ENCODE measurements at regions not wholly inside any gene's neighbourhood (a gene's known extent, or its start where the extent isn't known, plus 50 kb on each side); places are given as distances from the start of the nearest gene placed in this dataset.

GRCh38 chr13:105960326-105960725, 575.1 kb downstream of the EFNB2 start:
- 80 to 84% methylated on average over 7 of the region's 7 CpGs for WGBS, 2 donors
- intact Hi-C loops (cut with DNase I) = no loop called here
- H3K27ac ChIP-seq (ENCODE audit: low read depth in 1 of 2, low read length in 2 of 2) = no peak overlapping the region
- no peaks in the 10 kb centered on the region for H3K9me3 ChIP-seq (ENCODE audit: control insufficient read depth, low read length)
- no peak for DNase-seq
- no peaks in the 10 kb centered on the region for H3K27me3 ChIP-seq (ENCODE audit: control insufficient read depth in 1 of 2, insufficient read depth in 2 of 2, low read length in 1 of 2)
- no peaks in the 10 kb centered on the region for H3K36me3 ChIP-seq (ENCODE audit: control insufficient read depth in 1 of 2, insufficient read depth in 2 of 2, low read length in 1 of 2)
- H3K4me3 ChIP-seq (ENCODE audit: low read length in 2 of 2) = no peak overlapping the region
- no peaks in the 10 kb centered on the region for H3K4me1 ChIP-seq (ENCODE audit: control insufficient read depth in 1 of 2, insufficient read depth in 2 of 2, low read length in 2 of 2)
- no peak for ATAC-seq (ENCODE audit: low FRiP score)

GRCh38 chr13:105959876-105960275, 575.6 kb downstream of the EFNB2 start:
- no peaks in the 10 kb centered on the region for H3K36me3 ChIP-seq (ENCODE audit: control insufficient read depth in 1 of 2, insufficient read depth in 2 of 2, low read length in 1 of 2)
- 96% methylated on average over 6 of the region's 6 CpGs for WGBS, 2 donors
- H3K27ac ChIP-seq (ENCODE audit: low read depth in 1 of 2, low read length in 2 of 2) = no peak overlapping the region
- intact Hi-C loops (cut with DNase I) = no loop called here
- no peaks in the 10 kb centered on the region for H3K27me3 ChIP-seq (ENCODE audit: control insufficient read depth in 1 of 2, insufficient read depth in 2 of 2, low read length in 1 of 2)
- H3K4me1 ChIP-seq (ENCODE audit: control insufficient read depth in 1 of 2, insufficient read depth in 2 of 2, low read length in 2 of 2) = no peaks in the 10 kb centered on the region
- DNase-seq (no peak), ATAC-seq (ENCODE audit: low FRiP score) (no peak)
- H3K4me3 ChIP-seq (ENCODE audit: low read length in 2 of 2) = no peak overlapping the region
- H3K9me3 ChIP-seq (ENCODE audit: control insufficient read depth, low read length) = no peaks in the 10 kb centered on the region

- H3K4me3 ChIP-seq (ENCODE audit: low read length in 2 of 2) = no peak overlapping the region
- H3K27me3 ChIP-seq (ENCODE audit: control insufficient read depth in 1 of 2, insufficient read depth in 2 of 2, low read length in 1 of 2) = no peaks in the 10 kb centered on the region
- no peaks in the 10 kb centered on the region for H3K36me3 ChIP-seq (ENCODE audit: control insufficient read depth in 1 of 2, insufficient read depth in 2 of 2, low read length in 1 of 2)
- no peak for DNase-seq
- 73 to 77% methylated on average over 7 of the region's 7 CpGs for WGBS, 2 donors
- ATAC-seq (ENCODE audit: low FRiP score) = no peak
- H3K4me1 ChIP-seq (ENCODE audit: control insufficient read depth in 1 of 2, insufficient read depth in 2 of 2, low read length in 2 of 2) = no peaks in the 10 kb centered on the region
- no peaks in the 10 kb centered on the region for H3K9me3 ChIP-seq (ENCODE audit: control insufficient read depth, low read length)
- no peak overlapping the region for H3K27ac ChIP-seq (ENCODE audit: low read depth in 1 of 2, low read length in 2 of 2)
- intact Hi-C loops (cut with DNase I) = no loop called here
Measured at GRCh38 chr13:105957769-105958438, 577.6 kb downstream of the EFNB2 start.

- Histone ChIP-seq H3K4me1 (ENCODE audit: control insufficient read depth in 1 of 2, insufficient read depth in 2 of 2, low read length in 2 of 2) (no peaks in the 10 kb centered on the region), H3K36me3 (ENCODE audit: control insufficient read depth in 1 of 2, insufficient read depth in 2 of 2, low read length in 1 of 2) (no peaks in the 10 kb centered on the region), H3K27ac (ENCODE audit: low read depth in 1 of 2, low read length in 2 of 2) (no peak overlapping the region), H3K4me3 (ENCODE audit: low read length in 2 of 2) (no peak overlapping the region), H3K27me3 (ENCODE audit: control insufficient read depth in 1 of 2, insufficient read depth in 2 of 2, low read length in 1 of 2) (no peaks in the 10 kb centered on the region), H3K9me3 (ENCODE audit: control insufficient read depth, low read length) (no peaks in the 10 kb centered on the region)
- ATAC-seq (ENCODE audit: low FRiP score) = no peak
- DNase-seq = no peak
- WGBS, 2 donors = 15 to 16% methylated on average over 6 of the region's 6 CpGs
- intact Hi-C loops (cut with DNase I) = no loop called here
Measured at GRCh38 chr13:105956921-105957320, 578.5 kb downstream of the EFNB2 start.

- H3K9me3 ChIP-seq (ENCODE audit: control insufficient read depth, low read length) = no peaks in the 10 kb centered on the region
- H3K27ac ChIP-seq (ENCODE audit: low read depth in 1 of 2, low read length in 2 of 2) = no peak overlapping the region
- no peaks in the 10 kb centered on the region for H3K4me1 ChIP-seq (ENCODE audit: control insufficient read depth in 1 of 2, insufficient read depth in 2 of 2, low read length in 2 of 2)
- ATAC-seq (ENCODE audit: low FRiP score) = no peak
- DNase-seq = no peak
- no peaks in the 10 kb centered on the region for H3K36me3 ChIP-seq (ENCODE audit: control insufficient read depth in 1 of 2, insufficient read depth in 2 of 2, low read length in 1 of 2)
- intact Hi-C loops (cut with DNase I) = no loop called here
- H3K27me3 ChIP-seq (ENCODE audit: control insufficient read depth in 1 of 2, insufficient read depth in 2 of 2, low read length in 1 of 2) = no peaks in the 10 kb centered on the region
- no peak overlapping the region for H3K4me3 ChIP-seq (ENCODE audit: low read length in 2 of 2)
- 79 to 81% methylated on average over 3 of the region's 3 CpGs for WGBS, 2 donors
Measured at GRCh38 chr13:105952973-105953290, 582.5 kb downstream of the EFNB2 start.

- 86 to 95% methylated on average over 1 of the region's 1 CpG for WGBS, 2 donors
- intact Hi-C loops (cut with DNase I) = no loop called here
- ATAC-seq (ENCODE audit: low FRiP score) = no peak
Measured at GRCh38 chr13:105952233-105952972, 583.1 kb downstream of the EFNB2 start.

GRCh38 chr13:105948143-105948542, 587.3 kb downstream of the EFNB2 start:
- H3K27ac ChIP-seq (ENCODE audit: low read depth in 1 of 2, low read length in 2 of 2) = no peak overlapping the region
- DNase-seq (no peak), ATAC-seq (ENCODE audit: low FRiP score) (no peak)
- no peaks in the 10 kb centered on the region for H3K4me1 ChIP-seq (ENCODE audit: control insufficient read depth in 1 of 2, insufficient read depth in 2 of 2, low read length in 2 of 2)
- 86 to 87% methylated on average over 3 of the region's 3 CpGs for WGBS, 2 donors
- intact Hi-C loops (cut with DNase I) = no loop called here
- H3K36me3 ChIP-seq (ENCODE audit: control insufficient read depth in 1 of 2, insufficient read depth in 2 of 2, low read length in 1 of 2) = no peaks in the 10 kb centered on the region
- H3K9me3 ChIP-seq (ENCODE audit: control insufficient read depth, low read length) = peaks cover 2% of the 10 kb centered on the region
- H3K4me3 ChIP-seq (ENCODE audit: low read length in 2 of 2) = no peak overlapping the region
- no peaks in the 10 kb centered on the region for H3K27me3 ChIP-seq (ENCODE audit: control insufficient read depth in 1 of 2, insufficient read depth in 2 of 2, low read length in 1 of 2)

More at GRCh38 chr13:105952233-105952972, 583.1 kb downstream of the EFNB2 start:
- Histone ChIP-seq H3K4me3 (ENCODE audit: low read length in 2 of 2) (no peak overlapping the region), H3K27ac (ENCODE audit: low read depth in 1 of 2, low read length in 2 of 2) (no peak overlapping the region), H3K9me3 (ENCODE audit: control insufficient read depth, low read length) (no peaks in the 10 kb centered on the region), H3K27me3 (ENCODE audit: control insufficient read depth in 1 of 2, insufficient read depth in 2 of 2, low read length in 1 of 2) (no peaks in the 10 kb centered on the region), H3K4me1 (ENCODE audit: control insufficient read depth in 1 of 2, insufficient read depth in 2 of 2, low read length in 2 of 2) (no peaks in the 10 kb centered on the region), H3K36me3 (ENCODE audit: control insufficient read depth in 1 of 2, insufficient read depth in 2 of 2, low read length in 1 of 2) (no peaks in the 10 kb centered on the region)
- no peak for DNase-seq

GRCh38 chr13:105940882-105941281, 594.6 kb downstream of the EFNB2 start:
- ATAC-seq (ENCODE audit: low FRiP score) = no peak
- 95 to 96% methylated on average over 1 of the region's 1 CpG for WGBS, 2 donors
- H3K9me3 ChIP-seq (ENCODE audit: control insufficient read depth, low read length) = no peaks in the 10 kb centered on the region
- no peak overlapping the region for H3K27ac ChIP-seq (ENCODE audit: low read depth in 1 of 2, low read length in 2 of 2)
- H3K4me3 ChIP-seq (ENCODE audit: low read length in 2 of 2) = no peak overlapping the region
- H3K36me3 ChIP-seq (ENCODE audit: control insufficient read depth in 1 of 2, insufficient read depth in 2 of 2, low read length in 1 of 2) = no peaks in the 10 kb centered on the region
- DNase-seq = no peak
- no peaks in the 10 kb centered on the region for H3K27me3 ChIP-seq (ENCODE audit: control insufficient read depth in 1 of 2, insufficient read depth in 2 of 2, low read length in 1 of 2)
- H3K4me1 ChIP-seq (ENCODE audit: control insufficient read depth in 1 of 2, insufficient read depth in 2 of 2, low read length in 2 of 2) = no peaks in the 10 kb centered on the region
- intact Hi-C loops (cut with DNase I) = no loop called here

- WGBS, 2 donors = 90 to 93% methylated on average over 4 of the region's 4 CpGs
- Histone ChIP-seq H3K27me3 (ENCODE audit: control insufficient read depth in 1 of 2, insufficient read depth in 2 of 2, low read length in 1 of 2) (no peaks in the 10 kb centered on the region), H3K27ac (ENCODE audit: low read depth in 1 of 2, low read length in 2 of 2) (no peak overlapping the region), H3K9me3 (ENCODE audit: control insufficient read depth, low read length) (no peaks in the 10 kb centered on the region), H3K4me1 (ENCODE audit: control insufficient read depth in 1 of 2, insufficient read depth in 2 of 2, low read length in 2 of 2) (no peaks in the 10 kb centered on the region), H3K36me3 (ENCODE audit: control insufficient read depth in 1 of 2, insufficient read depth in 2 of 2, low read length in 1 of 2) (no peaks in the 10 kb centered on the region), H3K4me3 (ENCODE audit: low read length in 2 of 2) (no peak overlapping the region)
- intact Hi-C loops (cut with DNase I) = no loop called here
- no peak for DNase-seq
- no peak for ATAC-seq (ENCODE audit: low FRiP score)
Measured at GRCh38 chr13:105937451-105937850, 598.0 kb downstream of the EFNB2 start.

Data from aorta (tissue), 5 donors.